Astrocyte (in vitro differentiated cells and primary cell): ENCODE measurements at regions not wholly inside any gene's neighbourhood (a gene's known extent, or its start where the extent isn't known, plus 50 kb on each side); places are given as distances from the start of the nearest gene placed in this dataset.

Experiments
- DNase-seq: peaks from one replicate; pipeline ENCODE4 v3.0.0-alpha.2; 2010; ENCODE audit warnings: low read depth
- FAIRE-seq: peaks from 2 replicates; lab custom pipeline; 2011; peaks lifted over from hg19 to GRCh38; lab: Jason Lieb, UNC
- H2AFZ ChIP-seq: 2 replicates; pipeline ENCODE4 v1.6.0; 2012; ENCODE audit warnings: low read depth, low read length, inconsistent platforms
- H3K27ac ChIP-seq: 2 replicates; pipeline ENCODE4 v1.5.1; 2011; ENCODE audit warnings: low read depth, low read length, inconsistent platforms
- H3K27me3 ChIP-seq: 2 replicates; pipeline ENCODE4 v1.6.0; 2011; ENCODE audit warnings: low read length, inconsistent platforms; ENCODE audit not compliant: insufficient read depth
- H3K36me3 ChIP-seq: 2 replicates; pipeline ENCODE4 v1.5.1; 2011; ENCODE audit warnings: low read length, inconsistent platforms; ENCODE audit not compliant: insufficient read depth
- H3K4me1 ChIP-seq: 2 replicates; pipeline ENCODE4 v1.5.1; 2011; ENCODE audit warnings: low read length, inconsistent platforms; ENCODE audit not compliant: insufficient read depth
- H3K4me2 ChIP-seq: 2 replicates; pipeline ENCODE4 v1.6.0; 2012; ENCODE audit warnings: low read length, inconsistent platforms
- H3K4me3 ChIP-seq: 2 replicates; pipeline ENCODE4 v1.5.1; 2011; ENCODE audit warnings: low read depth, mild to moderate bottlenecking, low read length, inconsistent platforms; ENCODE audit not compliant: insufficient read depth
- H3K79me2 ChIP-seq: 2 replicates; pipeline ENCODE4 v1.6.0; 2012; ENCODE audit warnings: mild to moderate bottlenecking, low read length, inconsistent platforms; ENCODE audit not compliant: insufficient read depth
- H3K9ac ChIP-seq: 2 replicates; pipeline ENCODE4 v1.6.0; 2012; ENCODE audit warnings: mild to moderate bottlenecking, low read length, inconsistent platforms
- H3K9me3 ChIP-seq: 2 replicates; pipeline ENCODE4 v1.5.1; 2012; ENCODE audit warnings: low read depth, mild to moderate bottlenecking, low read length, inconsistent platforms; ENCODE audit not compliant: insufficient read depth
- H4K20me1 ChIP-seq: 2 replicates; pipeline ENCODE4 v1.6.0; 2012; ENCODE audit warnings: low read length, inconsistent platforms; ENCODE audit not compliant: insufficient read depth
- H3K27ac Mint-ChIP-seq: one replicate; pipeline ENCODE4 v1.8.0; 2021; ENCODE audit warnings: mild to moderate bottlenecking, mixed read lengths; ENCODE audit not compliant: unreplicated experiment
- H3K27me3 Mint-ChIP-seq: one replicate; pipeline ENCODE4 v1.8.0; 2021; ENCODE audit warnings: low read depth, mixed read lengths; ENCODE audit not compliant: unreplicated experiment
- H3K36me3 Mint-ChIP-seq: one replicate; pipeline ENCODE4 v1.8.0; 2021; ENCODE audit warnings: low read depth, mixed read lengths; ENCODE audit not compliant: unreplicated experiment
- H3K4me1 Mint-ChIP-seq: one replicate; pipeline ENCODE4 v1.8.0; 2021; ENCODE audit warnings: low read depth, mixed read lengths; ENCODE audit not compliant: unreplicated experiment
- H3K4me3 Mint-ChIP-seq: one replicate; pipeline ENCODE4 v1.8.0; 2021; ENCODE audit warnings: mild to moderate bottlenecking, moderate library complexity, mixed read lengths; ENCODE audit not compliant: unreplicated experiment
- H3K9me3 Mint-ChIP-seq: one replicate; pipeline ENCODE4 v1.8.0; 2021; ENCODE audit warnings: mild to moderate bottlenecking, mixed read lengths; ENCODE audit not compliant: unreplicated experiment
- EZH2 ChIP-seq: IDR thresholded peaks from 2 replicates; pipeline ENCODE4 v1.6.1; 2012; ENCODE audit warnings: mild to moderate bottlenecking, low read length, inconsistent platforms; ENCODE audit not compliant: insufficient read depth
- TF ChIP-seq, protein P1 (sequence below): IDR thresholded peaks from 2 replicates; pipeline ENCODE4 v1.5.1; 2011; ENCODE audit warnings: low read depth, mild to moderate bottlenecking, inconsistent platforms, low read length, moderate library complexity; ENCODE audit not compliant: insufficient read depth

DNA sequence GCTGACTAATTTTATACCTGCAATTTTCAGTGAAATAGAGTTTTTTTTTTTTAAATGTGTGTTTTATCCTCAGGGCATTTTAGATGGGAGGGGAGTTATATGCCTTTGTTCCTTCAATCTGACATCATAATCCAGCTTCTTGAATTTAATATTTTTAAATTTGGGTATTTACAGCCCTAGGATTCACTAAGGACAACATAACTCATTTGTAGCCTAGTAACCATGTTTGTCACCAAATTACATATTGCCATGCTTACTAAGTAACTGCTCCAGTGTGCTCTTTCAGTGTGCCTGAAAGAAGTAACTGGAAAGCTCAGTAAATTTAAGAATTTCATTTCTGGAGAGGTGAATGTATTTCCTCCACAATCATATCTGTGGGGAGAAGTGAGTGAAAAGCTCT, 56.8 kb upstream of the DGKB start:
- Histone ChIP-seq H2AFZ (no peak overlapping the region), H3K79me2 (no peaks in the 10 kb centered on the region), H3K4me2 (no peak overlapping the region), H4K20me1 (no peaks in the 10 kb centered on the region), H3K36me3 (no peaks in the 10 kb centered on the region), H3K4me1 (no peaks in the 10 kb centered on the region), H3K9me3 (no peaks in the 10 kb centered on the region), H3K27ac (no peak overlapping the region), H3K27me3 (no peaks in the 10 kb centered on the region), H3K4me3 (no peak overlapping the region), H3K9ac (no peak overlapping the region)
- no peak overlapping the region for H3K27ac Mint-ChIP-seq
- no peaks in the 10 kb centered on the region for H3K27me3 Mint-ChIP-seq
- no peak for FAIRE-seq
- H3K36me3 Mint-ChIP-seq: no peaks in the 10 kb centered on the region
- H3K4me1 Mint-ChIP-seq: peaks cover 3% of the 10 kb centered on the region
- H3K4me3 Mint-ChIP-seq: no peak overlapping the region
- H3K9me3 Mint-ChIP-seq: no peaks in the 10 kb centered on the region
- no peak for DNase-seq
- TF ChIP-seq, protein P1, sequence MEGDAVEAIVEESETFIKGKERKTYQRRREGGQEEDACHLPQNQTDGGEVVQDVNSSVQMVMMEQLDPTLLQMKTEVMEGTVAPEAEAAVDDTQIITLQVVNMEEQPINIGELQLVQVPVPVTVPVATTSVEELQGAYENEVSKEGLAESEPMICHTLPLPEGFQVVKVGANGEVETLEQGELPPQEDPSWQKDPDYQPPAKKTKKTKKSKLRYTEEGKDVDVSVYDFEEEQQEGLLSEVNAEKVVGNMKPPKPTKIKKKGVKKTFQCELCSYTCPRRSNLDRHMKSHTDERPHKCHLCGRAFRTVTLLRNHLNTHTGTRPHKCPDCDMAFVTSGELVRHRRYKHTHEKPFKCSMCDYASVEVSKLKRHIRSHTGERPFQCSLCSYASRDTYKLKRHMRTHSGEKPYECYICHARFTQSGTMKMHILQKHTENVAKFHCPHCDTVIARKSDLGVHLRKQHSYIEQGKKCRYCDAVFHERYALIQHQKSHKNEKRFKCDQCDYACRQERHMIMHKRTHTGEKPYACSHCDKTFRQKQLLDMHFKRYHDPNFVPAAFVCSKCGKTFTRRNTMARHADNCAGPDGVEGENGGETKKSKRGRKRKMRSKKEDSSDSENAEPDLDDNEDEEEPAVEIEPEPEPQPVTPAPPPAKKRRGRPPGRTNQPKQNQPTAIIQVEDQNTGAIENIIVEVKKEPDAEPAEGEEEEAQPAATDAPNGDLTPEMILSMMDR: no peak
- TF ChIP-seq EZH2: no peak

DNA sequence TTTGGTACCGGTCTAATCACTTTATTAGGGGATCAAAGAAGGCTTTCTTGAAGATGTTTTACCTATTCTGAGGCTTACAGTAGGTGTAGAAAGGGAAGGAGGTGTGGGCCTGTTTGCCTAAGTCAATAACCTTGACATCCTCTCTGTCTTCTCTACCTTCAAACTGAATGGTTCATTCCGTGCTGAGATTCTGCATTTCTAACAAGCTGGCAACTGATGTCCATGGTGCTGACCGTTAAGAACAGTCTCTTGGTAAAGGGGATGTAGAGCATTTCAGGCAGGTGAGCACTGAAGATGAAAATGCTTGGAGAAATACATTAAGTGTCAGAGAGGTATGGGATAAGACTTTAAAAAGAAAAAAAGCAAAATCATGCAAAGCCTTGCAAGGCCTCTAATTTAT, 51.5 kb upstream of the DGKB start:
- Mint-ChIP-seq H3K27ac (no peak overlapping the region), H3K27me3 (no peaks in the 10 kb centered on the region), H3K4me1 (peaks cover 3% of the 10 kb centered on the region), H3K36me3 (no peaks in the 10 kb centered on the region), H3K4me3 (no peak overlapping the region), H3K9me3 (no peaks in the 10 kb centered on the region)
- Histone ChIP-seq H3K79me2 (no peaks in the 10 kb centered on the region), H2AFZ (no peak overlapping the region), H4K20me1 (no peaks in the 10 kb centered on the region), H3K9me3 (no peaks in the 10 kb centered on the region), H3K27ac (no peak overlapping the region), H3K4me3 (no peak overlapping the region), H3K9ac (no peak overlapping the region), H3K27me3 (no peaks in the 10 kb centered on the region), H3K4me2 (no peak overlapping the region), H3K4me1 (no peaks in the 10 kb centered on the region), H3K36me3 (no peaks in the 10 kb centered on the region)
- TF ChIP-seq, protein P1: no peak
- no peak for TF ChIP-seq EZH2
- no peak for FAIRE-seq
- no peak for DNase-seq
